ENCODE measurements at regions not wholly inside any gene's neighbourhood (a gene's known extent, or its start where the extent isn't known, plus 50 kb on each side); places are given as distances from the start of the nearest gene placed in this dataset.
"Not testable (repeated sequence)": the region's sequence is repeated elsewhere in the genome, so short reads cannot be mapped to it uniquely, and the experiment has no call there.

DNA sequence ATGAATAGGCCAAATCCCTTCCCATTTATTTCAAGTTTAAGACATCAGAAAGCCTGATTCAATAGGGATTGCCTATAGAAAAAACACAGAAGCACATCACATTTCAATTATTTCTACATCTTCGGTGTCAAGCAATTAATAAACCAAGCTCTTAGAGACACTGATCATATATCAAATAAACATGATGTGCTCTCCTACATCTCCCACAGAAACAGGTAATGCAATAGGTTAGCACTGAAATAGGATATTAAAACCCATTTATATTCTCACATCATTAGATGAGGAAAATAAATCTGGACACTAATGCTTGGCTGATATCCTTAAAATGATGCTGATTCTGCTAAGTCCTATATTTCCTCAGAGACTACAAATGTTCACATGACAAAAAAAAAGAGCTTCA, 364.7 kb downstream of the MBD2 start:
- no peak for DNase-seq
- TF ChIP-seq GATA1 (IDR thresholded peaks at IDR 0.05; ENCODE audit: low read depth, low read length), result no peak
- TF ChIP-seq POLR2A (IDR thresholded peaks at IDR 0.05; ENCODE audit: low read length), result no peak

- TF ChIP-seq POLR2A (IDR thresholded peaks at IDR 0.05; ENCODE audit: low read length), result no peak
- TF ChIP-seq GATA1 (IDR thresholded peaks at IDR 0.05; ENCODE audit: low read depth, low read length), result no peak
- no peak for DNase-seq
Observed at GRCh38 chr18:53850902-53851301, 373.6 kb downstream of the MBD2 start.

- no peak for TF ChIP-seq GATA1 (IDR thresholded peaks at IDR 0.05; ENCODE audit: low read depth, low read length)
- no peak for TF ChIP-seq POLR2A (IDR thresholded peaks at IDR 0.05; ENCODE audit: low read length)
Observed at GRCh38 chr18:53843763-53844162, 380.7 kb downstream of the MBD2 start.

DNA sequence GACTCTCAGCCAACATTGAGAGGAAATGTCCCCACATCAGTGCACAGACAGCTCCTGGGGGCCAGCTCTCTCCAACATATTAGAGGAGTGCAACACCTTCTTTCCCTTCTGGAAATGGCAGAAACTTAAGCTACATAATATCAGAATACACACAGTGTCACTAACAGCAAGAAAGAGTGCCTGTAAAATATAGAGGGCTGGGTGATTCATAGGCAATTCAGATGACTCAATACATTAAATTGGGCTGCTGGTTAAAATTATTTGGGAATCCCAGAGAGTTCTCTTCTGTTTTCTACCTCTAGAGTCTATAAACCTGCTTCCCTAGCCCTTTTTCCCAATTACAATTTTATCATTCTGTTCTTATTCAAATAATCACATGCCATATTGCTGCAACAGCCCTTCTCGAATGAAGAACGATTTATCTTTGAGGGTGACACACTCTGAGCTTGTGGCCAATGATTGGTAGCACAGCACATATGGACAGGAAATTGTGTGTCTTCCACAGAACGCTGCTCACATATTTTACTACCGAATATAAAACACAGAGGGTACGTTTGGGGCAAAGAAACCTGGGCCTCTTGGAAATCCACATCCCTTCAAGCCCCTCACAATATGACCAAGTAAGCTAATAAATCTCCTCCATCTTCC, 381.2 kb downstream of the MBD2 start:
- DNase-seq, result no peak

More at GRCh38 chr18:53843763-53844162, 380.7 kb downstream of the MBD2 start:
- no peak for DNase-seq

GRCh38 chr18:53838746-53839145, 385.7 kb downstream of the MBD2 start:
- TF ChIP-seq POLR2A (IDR thresholded peaks at IDR 0.05; ENCODE audit: low read length) (no peak), GATA1 (IDR thresholded peaks at IDR 0.05; ENCODE audit: low read depth, low read length) (no peak)

More for the DNA sequence above, 381.2 kb downstream of the MBD2 start:
- TF ChIP-seq GATA1 (IDR thresholded peaks at IDR 0.05; ENCODE audit: low read depth, low read length) (no peak), POLR2A (IDR thresholded peaks at IDR 0.05; ENCODE audit: low read length) (no peak)

DNA sequence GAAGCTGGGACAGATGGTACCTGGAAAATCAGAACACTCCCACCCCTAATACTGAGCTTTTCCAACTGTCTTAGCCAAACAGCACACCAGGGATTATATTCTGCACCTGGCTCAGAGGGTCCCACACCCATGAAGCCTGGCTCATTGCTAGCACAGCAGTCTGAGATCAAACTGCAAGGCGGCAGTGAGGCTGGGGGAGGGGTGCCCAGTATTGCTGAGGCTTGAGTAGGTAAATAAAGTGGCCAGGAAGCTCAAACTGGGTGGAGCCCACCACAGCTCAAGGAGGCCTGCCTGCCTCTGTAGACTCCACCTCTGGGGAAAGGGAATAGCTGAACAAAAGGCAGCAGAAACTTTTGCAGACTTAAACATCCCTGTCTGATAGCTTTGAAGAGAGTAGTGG, 403.3 kb downstream of the MBD2 start:
- DNase-seq, result not testable (repeated sequence)

More at GRCh38 chr18:53838746-53839145, 385.7 kb downstream of the MBD2 start:
- DNase-seq, result no peak

DNA sequence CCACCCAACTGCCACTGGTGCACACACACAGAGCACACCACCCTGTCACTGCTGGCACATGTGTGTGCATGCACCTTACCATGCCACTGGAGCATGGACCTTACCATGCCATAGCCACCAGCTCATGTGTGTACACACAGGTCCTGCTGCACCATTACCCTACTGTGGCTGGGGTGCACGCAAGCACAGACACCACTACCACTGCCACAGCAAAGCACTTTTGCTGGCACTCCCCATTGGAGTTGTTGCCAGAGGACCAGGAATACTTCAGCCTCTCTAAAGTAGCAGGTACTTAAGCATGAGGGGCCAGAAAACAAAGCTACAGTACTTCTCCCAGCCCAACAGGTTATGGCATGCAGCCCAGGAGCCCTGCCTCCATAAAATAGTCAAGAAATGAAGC, 404.8 kb downstream of the MBD2 start:
- DNase-seq, result no peak
- TF ChIP-seq POLR2A (IDR thresholded peaks at IDR 0.05; ENCODE audit: low read length) (no peak), GATA1 (IDR thresholded peaks at IDR 0.05; ENCODE audit: low read depth, low read length) (no peak)

- DNase-seq, result no peak
- no peak for TF ChIP-seq GATA1 (IDR thresholded peaks at IDR 0.05; ENCODE audit: low read depth, low read length)
Observed at GRCh38 chr18:53819174-53819573, 405.3 kb downstream of the MBD2 start.

- DNase-seq, result no peak
- TF ChIP-seq POLR2A (IDR thresholded peaks at IDR 0.05; ENCODE audit: low read length) (no peak), GATA1 (IDR thresholded peaks at IDR 0.05; ENCODE audit: low read depth, low read length) (no peak)
Observed at GRCh38 chr18:53817976-53818950, 406.2 kb downstream of the MBD2 start.

- no peak for DNase-seq
- TF ChIP-seq GATA1 (IDR thresholded peaks at IDR 0.05; ENCODE audit: low read depth, low read length) (no peak), POLR2A (IDR thresholded peaks at IDR 0.05; ENCODE audit: low read length) (no peak)
Observed at GRCh38 chr18:53800171-53800570, 424.3 kb downstream of the MBD2 start.

DNA sequence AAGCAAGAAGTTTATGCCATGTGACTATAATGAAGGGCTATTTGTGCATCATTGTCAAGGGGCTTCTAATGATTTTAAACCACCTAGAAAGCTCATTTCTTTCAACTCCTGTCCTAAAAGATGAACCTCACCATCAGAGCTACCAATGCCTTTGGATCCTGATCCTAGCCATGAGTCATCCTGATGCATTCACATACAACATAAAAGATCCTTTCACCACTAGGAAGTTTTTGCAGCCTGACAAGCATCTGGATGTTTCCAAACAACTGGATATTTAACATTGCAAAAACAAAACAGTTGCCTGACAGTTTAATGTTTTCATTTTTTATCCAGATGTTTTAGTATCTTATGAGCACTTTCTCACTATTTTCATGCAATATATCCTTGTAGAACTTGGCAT, 425.3 kb downstream of the MBD2 start:
- no peak for DNase-seq
- TF ChIP-seq GATA1 (IDR thresholded peaks at IDR 0.05; ENCODE audit: low read depth, low read length) (no peak), POLR2A (IDR thresholded peaks at IDR 0.05; ENCODE audit: low read length) (no peak)

DNA sequence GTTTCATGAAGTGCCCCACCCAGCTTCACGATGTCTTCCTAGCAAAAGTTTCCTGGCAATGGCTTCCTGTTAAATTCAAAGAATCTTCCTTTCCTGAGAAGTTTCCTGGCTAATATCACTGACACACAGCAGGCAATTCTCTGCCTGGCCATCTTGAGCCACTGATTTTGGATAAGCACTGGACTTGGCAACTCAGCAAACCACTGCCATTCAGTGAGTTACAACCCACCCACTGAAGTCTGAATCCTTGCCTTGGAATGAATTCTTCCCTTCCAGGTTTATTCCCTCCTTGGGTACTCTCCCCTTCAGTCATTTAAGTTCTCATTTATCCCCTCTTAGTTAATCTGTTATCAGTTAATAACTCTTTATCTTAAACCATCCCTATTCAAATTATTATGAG, 426.0 kb downstream of the MBD2 start:
- no peak for TF ChIP-seq POLR2A (IDR thresholded peaks at IDR 0.05; ENCODE audit: low read length)
- TF ChIP-seq GATA1 (IDR thresholded peaks at IDR 0.05; ENCODE audit: low read depth, low read length), result no peak
- no peak for DNase-seq

DNA sequence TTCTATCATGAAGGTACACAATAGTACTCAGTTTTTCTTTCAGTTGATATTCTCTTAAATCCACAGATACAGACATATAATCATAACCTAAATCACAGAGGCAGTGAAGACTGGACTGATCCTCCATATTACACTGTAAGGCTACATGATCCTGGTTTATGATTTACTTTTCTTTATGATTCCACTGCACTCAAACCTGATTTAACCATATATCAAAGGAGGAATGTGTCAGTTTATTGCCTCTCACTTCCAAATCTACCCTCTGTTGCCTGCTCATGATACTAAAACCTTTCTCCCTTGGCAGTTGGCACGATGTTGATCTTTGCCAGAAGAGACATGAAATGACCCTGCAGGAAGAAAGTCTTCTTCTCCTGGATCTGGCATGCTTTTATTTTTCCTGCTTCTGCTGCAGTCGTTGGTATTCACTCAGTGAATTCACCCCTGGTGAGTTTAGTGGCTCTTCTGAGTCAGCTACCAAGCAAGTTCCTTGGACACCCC, 426.4 kb downstream of the MBD2 start:
- no peak for DNase-seq
- TF ChIP-seq GATA1 (IDR thresholded peaks at IDR 0.05; ENCODE audit: low read depth, low read length) (no peak), POLR2A (IDR thresholded peaks at IDR 0.05; ENCODE audit: low read length) (no peak)

- TF ChIP-seq GATA1 (IDR thresholded peaks at IDR 0.05; ENCODE audit: low read depth, low read length), result no peak
- no peak for TF ChIP-seq POLR2A (IDR thresholded peaks at IDR 0.05; ENCODE audit: low read length)
- peak; percentile 3 to 60 for DNase-seq
Observed at GRCh38 chr18:53796040-53796729, 428.3 kb downstream of the MBD2 start.
